ENCODE measurements at regions not wholly inside any gene's neighbourhood (a gene's known extent, or its start where the extent isn't known, plus 50 kb on each side); places are given as distances from the start of the nearest gene placed in this dataset.
"Not testable (repeated sequence)": the region's sequence is repeated elsewhere in the genome, so short reads cannot be mapped to it uniquely, and the experiment has no call there.

GRCh38 chr12:74391283-74391682, 146.4 kb upstream of the ATXN7L3B start:
- no peak for DNase-seq (ENCODE audit: low read depth)

GRCh38 chr12:74393272-74393671, 144.4 kb upstream of the ATXN7L3B start:
- no peak for DNase-seq (ENCODE audit: low read depth)

DNA sequence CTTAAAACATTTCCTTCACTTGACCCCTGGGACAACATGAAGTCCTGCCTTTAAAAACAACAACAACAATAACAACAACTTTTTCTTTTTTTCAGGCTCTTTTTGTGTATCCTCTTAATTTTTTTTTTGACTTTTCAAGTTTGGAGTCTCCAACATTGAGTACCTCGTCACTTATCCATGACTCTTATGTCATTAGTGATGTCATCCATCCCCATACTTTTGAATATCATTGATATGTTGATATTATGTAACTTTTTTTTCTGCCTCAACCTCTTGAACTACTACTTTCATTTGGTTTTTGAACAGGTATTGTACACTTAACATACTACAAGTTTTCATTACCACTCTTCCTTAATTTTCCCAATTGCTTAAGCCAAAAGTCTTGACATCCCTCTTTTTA, 143.0 kb upstream of the ATXN7L3B start:
- no peak for DNase-seq (ENCODE audit: low read depth)

- DNase-seq (ENCODE audit: low read depth): no peak
Measured at GRCh38 chr12:74401035-74401434, 136.6 kb upstream of the ATXN7L3B start.

DNA sequence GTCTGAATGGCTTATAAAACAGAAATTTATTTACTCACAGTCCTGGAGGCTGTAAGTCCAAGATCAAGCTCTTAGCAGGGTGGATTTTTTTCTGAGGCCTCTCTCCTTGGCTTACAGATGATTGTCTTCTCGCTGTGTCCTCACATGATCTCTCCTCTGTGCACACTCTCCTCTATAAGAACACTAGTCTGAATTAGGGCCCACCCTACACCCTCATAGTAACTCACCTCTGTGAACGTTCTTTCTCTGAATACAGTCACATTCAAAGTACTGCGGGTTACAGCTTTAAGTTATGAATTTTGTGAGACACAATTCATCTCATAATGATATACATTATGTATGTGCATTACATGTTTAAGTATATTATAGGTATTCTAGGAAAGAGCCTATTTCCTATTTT, 135.7 kb upstream of the ATXN7L3B start:
- no peak for DNase-seq (ENCODE audit: low read depth)

DNA sequence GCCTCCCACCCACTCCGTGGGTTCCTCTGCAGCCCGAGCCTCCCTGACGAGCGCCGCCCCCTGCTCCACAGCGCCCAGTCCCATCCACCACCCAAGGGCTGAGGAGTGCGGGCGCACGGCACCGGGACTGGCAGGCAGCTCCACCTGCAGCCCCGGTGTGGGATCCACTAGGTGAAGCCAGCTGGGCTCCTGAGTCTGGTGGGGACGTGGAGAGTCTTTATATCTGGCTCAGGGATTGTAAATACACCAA, 134.5 kb upstream of the ATXN7L3B start:
- DNase-seq (ENCODE audit: low read depth): not testable (repeated sequence)

- DNase-seq (ENCODE audit: low read depth): no peak
Measured at GRCh38 chr12:74408601-74409166, 129.0 kb upstream of the ATXN7L3B start.

GRCh38 chr12:74412606-74413230, 124.9 kb upstream of the ATXN7L3B start:
- DNase-seq (ENCODE audit: low read depth): peak; percentile 8

- DNase-seq (ENCODE audit: low read depth): peak; percentile 6
Measured at GRCh38 chr12:74415633-74416032, 122.0 kb upstream of the ATXN7L3B start.

DNA sequence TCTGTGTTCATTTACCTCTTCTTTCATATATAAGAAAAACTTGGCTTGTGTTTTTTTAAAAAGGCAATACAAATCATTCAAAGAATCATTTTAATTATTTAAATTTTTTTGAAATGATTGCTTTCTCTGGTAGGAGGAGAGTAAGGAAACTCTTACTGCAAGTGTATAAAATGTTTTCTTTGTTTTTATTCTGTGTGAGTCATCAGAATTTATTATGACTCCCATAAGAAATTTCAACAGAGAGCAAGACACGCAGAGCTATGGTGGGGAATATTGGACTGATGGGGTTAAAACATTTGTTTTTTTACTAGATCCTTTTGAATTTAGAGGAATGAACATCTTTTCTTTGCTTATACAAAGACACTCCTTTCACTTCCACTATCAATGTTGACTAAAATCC, 119.1 kb upstream of the ATXN7L3B start:
- DNase-seq (ENCODE audit: low read depth): no peak

DNA sequence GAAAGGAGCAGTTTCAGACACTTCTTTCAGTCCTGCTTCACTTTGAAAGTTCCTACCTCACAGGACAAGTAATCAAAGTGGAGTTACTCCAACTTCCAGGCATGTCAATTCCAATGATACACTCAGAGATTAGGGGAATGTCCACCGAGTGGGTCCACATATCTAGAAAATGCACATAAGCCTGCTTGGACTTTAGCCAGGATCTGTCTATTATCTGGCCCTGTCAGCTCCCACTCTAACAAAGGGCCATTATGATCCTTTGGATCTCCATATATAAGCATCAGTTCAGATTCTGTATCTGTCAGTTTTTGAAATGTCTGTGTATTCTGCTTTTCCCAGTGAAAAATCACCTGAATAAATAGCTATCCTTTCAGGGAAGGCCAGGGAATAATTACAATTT, 112.9 kb upstream of the ATXN7L3B start:
- DNase-seq (ENCODE audit: low read depth): no peak

DNA sequence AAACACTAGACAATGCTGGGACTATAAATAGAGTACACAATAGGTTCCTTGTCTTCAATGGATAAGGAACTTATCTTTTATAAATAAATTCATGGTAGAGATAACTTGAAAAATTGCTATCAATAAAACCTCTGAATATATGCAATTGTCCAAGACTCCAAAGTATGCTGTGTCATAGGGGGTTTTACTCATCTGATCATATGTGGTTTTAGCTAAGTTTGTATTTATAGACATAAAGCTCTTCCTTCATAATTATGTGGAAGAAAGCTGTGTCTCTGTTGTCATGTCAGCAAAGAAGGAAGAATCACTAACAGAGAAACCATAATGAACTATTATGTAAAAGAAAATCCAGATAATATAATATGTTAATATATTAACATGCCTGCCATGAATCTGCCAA, 111.5 kb upstream of the ATXN7L3B start:
- no peak for DNase-seq (ENCODE audit: low read depth)

DNA sequence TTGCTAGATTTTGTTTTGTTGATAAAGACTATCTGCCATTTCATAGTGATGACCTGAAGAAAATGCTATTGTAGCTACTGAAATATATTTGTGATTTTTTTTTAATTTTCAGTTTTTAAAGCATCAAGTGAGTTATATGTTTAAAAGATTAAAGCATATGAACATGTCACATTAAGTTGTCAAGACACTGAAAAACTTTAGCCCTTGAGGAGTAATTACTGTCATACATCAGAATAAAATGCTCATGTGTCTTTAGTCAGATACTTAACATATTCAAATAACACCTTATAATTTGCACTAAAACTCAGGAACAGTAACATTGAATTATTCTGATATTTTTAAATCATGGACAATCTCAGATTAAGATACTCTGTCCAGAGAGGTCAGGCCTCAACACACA, 108.1 kb upstream of the ATXN7L3B start:
- no peak for DNase-seq (ENCODE audit: low read depth)

DNA sequence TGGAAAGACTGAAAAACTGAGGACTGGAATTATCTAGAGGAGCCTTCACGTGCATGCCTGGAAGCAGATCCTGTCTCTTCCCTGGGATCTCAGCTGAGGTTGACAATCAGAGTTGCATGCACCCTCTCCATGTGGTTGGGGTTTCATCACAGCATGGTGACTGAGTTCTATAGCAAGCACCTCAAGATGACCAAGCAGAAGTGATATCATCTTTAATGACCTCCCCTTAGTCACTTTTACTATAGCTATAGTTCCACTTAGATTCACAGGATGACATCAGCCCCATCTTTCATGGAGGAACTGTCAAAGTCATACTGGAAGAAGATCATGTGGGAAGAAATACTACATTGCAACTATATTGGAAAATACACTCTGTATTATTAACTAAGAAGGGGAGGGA, 105.8 kb upstream of the ATXN7L3B start:
- no peak for DNase-seq (ENCODE audit: low read depth)

DNA sequence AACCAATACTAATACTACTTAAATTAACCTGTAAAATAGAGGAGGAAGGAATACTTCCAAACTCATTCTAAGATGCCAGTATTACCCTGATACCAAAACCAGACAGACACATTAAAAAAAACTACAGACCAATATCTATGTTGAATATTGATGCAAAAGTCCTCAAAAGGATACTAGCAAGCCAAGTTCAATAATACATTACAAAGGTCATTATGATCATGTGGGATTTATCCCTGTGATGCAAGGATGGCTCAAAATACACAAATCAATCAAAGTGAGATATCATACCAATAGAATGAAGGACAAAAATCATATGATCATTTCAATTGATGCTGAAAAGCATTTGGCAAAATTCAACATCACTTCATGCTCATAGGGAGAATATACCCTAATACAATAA, 97.2 kb upstream of the ATXN7L3B start:
- no peak for DNase-seq (ENCODE audit: low read depth)

- DNase-seq (ENCODE audit: low read depth): no peak
Measured at GRCh38 chr12:74441872-74442271, 95.8 kb upstream of the ATXN7L3B start.

DNA sequence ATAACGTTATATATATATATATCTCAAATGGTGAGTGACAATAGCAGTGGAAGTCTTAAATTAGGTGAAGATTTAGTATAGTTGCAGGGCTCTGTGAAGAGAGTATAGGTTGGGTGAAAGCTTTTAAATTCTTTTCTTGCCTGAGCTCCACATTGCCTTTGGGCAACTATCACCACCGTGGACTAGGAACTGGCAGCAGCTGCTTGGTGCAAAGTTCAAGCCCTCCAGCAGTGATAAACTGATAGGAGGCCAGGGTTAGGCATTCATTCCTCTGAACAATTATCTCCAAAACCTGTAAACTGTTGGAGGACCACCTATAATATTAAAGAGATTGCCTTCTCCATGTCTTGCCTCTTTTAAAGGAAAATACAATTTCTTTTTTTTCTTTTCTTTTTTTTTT, 91.2 kb upstream of the ATXN7L3B start:
- no peak for DNase-seq (ENCODE audit: low read depth)

DNA sequence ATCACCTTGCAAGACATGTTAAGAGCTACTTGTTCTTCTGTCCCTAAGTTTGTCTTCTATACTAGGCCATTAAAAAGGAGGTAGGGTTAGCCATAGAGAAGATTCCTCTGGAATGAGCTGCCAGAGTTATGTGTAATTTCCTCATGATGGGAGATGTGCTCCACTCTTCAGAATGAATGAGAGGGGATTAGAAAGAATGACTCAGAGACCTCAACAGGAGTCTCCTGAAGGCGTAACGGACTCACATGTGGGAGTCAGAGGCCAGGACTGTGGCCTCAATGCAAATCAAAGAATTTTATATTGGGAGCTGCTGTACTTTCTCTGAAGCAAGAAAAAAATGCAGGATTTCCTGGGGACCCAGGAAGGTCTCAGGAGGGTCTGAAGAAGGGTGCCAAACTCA, 87.8 kb upstream of the ATXN7L3B start:
- peak; percentile 3 for DNase-seq (ENCODE audit: low read depth)

GRCh38 chr12:74454109-74454508, 83.5 kb upstream of the ATXN7L3B start:
- DNase-seq (ENCODE audit: low read depth): no peak

- no peak for DNase-seq (ENCODE audit: low read depth)
Measured at GRCh38 chr12:74455429-74455828, 82.2 kb upstream of the ATXN7L3B start.

DNA sequence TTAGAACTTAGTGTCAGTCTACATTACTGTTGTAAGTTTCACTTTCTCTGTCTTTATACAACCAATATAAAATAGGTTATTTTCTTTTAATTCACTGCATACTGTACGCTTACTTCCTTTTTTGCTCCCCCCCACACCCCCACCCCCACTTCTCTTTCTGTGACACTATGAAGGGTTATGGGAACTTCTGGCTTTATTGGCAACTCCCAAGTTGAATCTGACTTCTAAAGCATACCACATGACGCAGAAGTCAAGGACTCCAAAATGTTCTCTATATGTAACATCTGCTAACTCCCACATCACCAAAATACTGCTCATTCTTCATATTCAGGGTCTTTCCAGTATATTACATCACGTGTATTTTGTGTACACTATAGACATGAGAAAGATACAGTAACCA, 81.2 kb upstream of the ATXN7L3B start:
- no peak for DNase-seq (ENCODE audit: low read depth)

GRCh38 chr12:74468401-74468800, 69.2 kb upstream of the ATXN7L3B start:
- DNase-seq (ENCODE audit: low read depth): no peak

GRCh38 chr12:74476234-74476633, 61.4 kb upstream of the ATXN7L3B start:
- DNase-seq (ENCODE audit: low read depth): no peak

DNA sequence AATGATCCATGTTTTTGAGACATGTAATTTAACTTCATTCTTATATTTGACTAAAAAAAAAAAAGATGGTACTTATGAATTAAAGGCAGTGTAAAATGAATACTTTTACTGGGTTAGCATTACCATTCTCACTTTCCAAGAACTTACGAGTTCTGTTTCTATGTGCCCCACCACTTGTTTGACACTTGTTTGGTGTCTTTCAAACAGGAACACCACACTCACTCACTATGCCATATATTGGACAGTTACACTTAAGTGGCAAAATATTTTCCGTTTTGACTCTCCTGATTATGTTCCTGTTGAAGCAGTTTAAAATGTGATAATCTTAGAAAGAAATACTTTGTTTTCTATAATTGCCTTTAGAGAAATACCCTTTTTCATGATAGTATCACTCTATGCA, 56.6 kb upstream of the ATXN7L3B start:
- DNase-seq (ENCODE audit: low read depth): no peak

GRCh38 chr12:74482115-74482514, 55.5 kb upstream of the ATXN7L3B start:
- no peak for DNase-seq (ENCODE audit: low read depth)

Measured in EH (cell line).